Activated T-helper 17 cell treated with anti-CD3 and anti-CD28 coated beads, Interleukin-2, amount 50 U/mL, for 72 hours (primary cell): ENCODE measurements at regions not wholly inside any gene's neighbourhood (a gene's known extent, or its start where the extent isn't known, plus 50 kb on each side); places are given as distances from the start of the nearest gene placed in this dataset.
"Not testable (repeated sequence)": the region's sequence is repeated elsewhere in the genome, so short reads cannot be mapped to it uniquely, and the experiment has no call there.

Source experiments
- ATAC-seq: fragments of 150-1000 bp; cut with Tn5 transposase; replicated peaks from 2 replicates; pipeline ENCODE4 v1.10.0; 2021; ENCODE audit warnings: mild to moderate bottlenecking, moderate library complexity
- H3K27ac Mint-ChIP-seq: one replicate; pipeline ENCODE4 v1.8.0; 2022; ENCODE audit warnings: mixed read lengths
- H3K27me3 Mint-ChIP-seq: one replicate; pipeline ENCODE4 v1.8.0; 2022; ENCODE audit warnings: mixed read lengths
- H3K36me3 Mint-ChIP-seq: one replicate; pipeline ENCODE4 v1.8.0; 2022; ENCODE audit warnings: low read depth, mild to moderate bottlenecking, mixed read lengths
- H3K4me1 Mint-ChIP-seq: one replicate; pipeline ENCODE4 v1.8.0; 2022; ENCODE audit warnings: mixed read lengths
- H3K4me3 Mint-ChIP-seq: one replicate; pipeline ENCODE4 v1.8.0; 2022; ENCODE audit warnings: mild to moderate bottlenecking, mixed read lengths
- H3K9me3 Mint-ChIP-seq: one replicate; pipeline ENCODE4 v1.8.0; 2022; ENCODE audit warnings: mixed read lengths

- Mint-ChIP-seq H3K4me1 (peaks cover 24% of the 10 kb centered on the region), H3K4me3 (peak overlapping the region; percentile 73)
- H3K27me3 Mint-ChIP-seq, ATAC-seq, H3K27ac Mint-ChIP-seq, H3K36me3 Mint-ChIP-seq, H3K9me3 Mint-ChIP-seq: not testable (repeated sequence)
These were observed 49.8 kb upstream of the ITGB1 start for GRCh38 chr10:33007731-33008381.
